A673 (cell line): ENCODE measurements at regions not wholly inside any gene's neighbourhood (a gene's known extent, or its start where the extent isn't known, plus 50 kb on each side); places are given as distances from the start of the nearest gene placed in this dataset.

ENCODE experiments used
- EZH2 ChIP-seq: fragments of 200-600 bp; sonication (generic); IDR thresholded peaks from 2 replicates; pipeline ENCODE4 v1.6.1; 2017; ENCODE audit warnings: borderline replicate concordance, low read depth, mild to moderate bottlenecking, mixed read lengths, antibody characterized with exemption, low read length; ENCODE audit not compliant: poor library complexity, severe bottlenecking
- TF ChIP-seq, protein P1 (sequence below): fragments of 300-800, 200-600 bp; sonication (generic); conservative IDR thresholded peaks from 2 replicates; pipeline ENCODE4 v1.5.1; 2017; ENCODE audit warnings: low read depth, mild to moderate bottlenecking, antibody characterized with exemption, low read length, moderate library complexity, mixed read lengths

DNA sequence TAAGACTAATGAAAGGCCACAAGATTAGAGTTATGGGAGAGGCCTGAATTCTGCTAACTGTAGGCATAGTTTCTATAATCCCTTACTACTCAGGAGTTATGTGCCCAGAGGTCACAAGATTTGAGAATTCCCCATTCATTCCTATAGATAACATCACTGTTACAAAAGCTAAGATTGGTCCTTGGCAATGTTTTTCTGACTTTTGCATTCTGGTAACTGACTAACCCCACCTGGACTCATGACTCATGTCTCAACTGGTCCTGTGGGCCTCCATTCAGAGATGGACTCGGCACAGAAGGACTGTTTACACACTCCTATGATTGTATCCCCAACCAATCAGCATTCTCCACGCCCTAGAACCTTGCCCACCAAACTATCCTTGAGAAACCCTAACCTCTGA, 249.0 kb upstream of the ZP4 start:
- TF ChIP-seq, protein P1, sequence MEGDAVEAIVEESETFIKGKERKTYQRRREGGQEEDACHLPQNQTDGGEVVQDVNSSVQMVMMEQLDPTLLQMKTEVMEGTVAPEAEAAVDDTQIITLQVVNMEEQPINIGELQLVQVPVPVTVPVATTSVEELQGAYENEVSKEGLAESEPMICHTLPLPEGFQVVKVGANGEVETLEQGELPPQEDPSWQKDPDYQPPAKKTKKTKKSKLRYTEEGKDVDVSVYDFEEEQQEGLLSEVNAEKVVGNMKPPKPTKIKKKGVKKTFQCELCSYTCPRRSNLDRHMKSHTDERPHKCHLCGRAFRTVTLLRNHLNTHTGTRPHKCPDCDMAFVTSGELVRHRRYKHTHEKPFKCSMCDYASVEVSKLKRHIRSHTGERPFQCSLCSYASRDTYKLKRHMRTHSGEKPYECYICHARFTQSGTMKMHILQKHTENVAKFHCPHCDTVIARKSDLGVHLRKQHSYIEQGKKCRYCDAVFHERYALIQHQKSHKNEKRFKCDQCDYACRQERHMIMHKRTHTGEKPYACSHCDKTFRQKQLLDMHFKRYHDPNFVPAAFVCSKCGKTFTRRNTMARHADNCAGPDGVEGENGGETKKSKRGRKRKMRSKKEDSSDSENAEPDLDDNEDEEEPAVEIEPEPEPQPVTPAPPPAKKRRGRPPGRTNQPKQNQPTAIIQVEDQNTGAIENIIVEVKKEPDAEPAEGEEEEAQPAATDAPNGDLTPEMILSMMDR: no peak
- no peak for TF ChIP-seq EZH2
